Upper lobe of left lung (tissue), 6 donors: ENCODE measurements at regions not wholly inside any gene's neighbourhood (a gene's known extent, or its start where the extent isn't known, plus 50 kb on each side); places are given as distances from the start of the nearest gene placed in this dataset.

Experiments
- ATAC-seq, 2 donors: fragments of 200-7000 bp; cut with Tn5 transposase; one replicate each; pipeline ENCODE4 v1.9.1; 2022; ENCODE audit warnings: mild to moderate bottlenecking in 2 of 2, moderate library complexity in 2 of 2; ENCODE audit not compliant: low FRiP score in 2 of 2
- DNase-seq, 2 donors: peaks; one replicate each; pipeline ENCODE4 v3.0.0-alpha.2; 2019 to 2020
- H3K27ac ChIP-seq, 4 donors: fragments of 200-600 bp; sonication (generic); one replicate each; pipeline ENCODE4 v1.5.1; 2016 to 2019
- H3K27me3 ChIP-seq, 4 donors: fragments of 200-600 bp; sonication (generic); one replicate each; pipeline ENCODE4 v1.5.1; 2017 to 2019
- H3K36me3 ChIP-seq, 4 donors: fragments of 200-600 bp; sonication (generic); one replicate each; pipeline ENCODE4 v1.5.1; 2016 to 2019
- H3K4me1 ChIP-seq, 4 donors: fragments of 200-600 bp; sonication (generic); one replicate each; pipeline ENCODE4 v1.5.1; 2018 to 2019
- H3K4me3 ChIP-seq, 4 donors: fragments of 200-600 bp; sonication (generic); one replicate each; pipeline ENCODE4 v1.5.1; 2017 to 2019; ENCODE audit warnings: mild to moderate bottlenecking in 2 of 4, moderate library complexity in 1 of 4
- H3K9me3 ChIP-seq, 4 donors: fragments of 200-600 bp; sonication (generic); one replicate each; pipeline ENCODE4 v1.5.1; 2018 to 2019
- CTCF ChIP-seq, 6 experiments: fragments of 450-650 bp in 4 of 6; fragments of 200-600 bp in 2 of 6; sonication (generic) in 2 of 6; IDR thresholded peaks; one replicate each; pipeline ENCODE4 v1.5.1; 2016 to 2019; ENCODE audit warnings: antibody characterized with exemption in 6 of 6
- EP300 ChIP-seq, 4 donors: sonication (generic); formaldehyde crosslinking; IDR thresholded peaks; one replicate each; pipeline ENCODE4 v1.5.1; 2017; ENCODE audit warnings: antibody characterized with exemption in 4 of 4, control low read depth in 2 of 4
- POLR2A ChIP-seq, 4 donors: fragments of 450-650 bp; IDR thresholded peaks; one replicate each; pipeline ENCODE4 v1.5.1; 2016 to 2017; ENCODE audit warnings: antibody characterized with exemption in 4 of 4, mild to moderate bottlenecking in 2 of 4
- POLR2AphosphoS5 ChIP-seq, 2 donors: sonication (generic); formaldehyde crosslinking; IDR thresholded peaks; one replicate each; pipeline ENCODE4 v1.5.1; 2017; ENCODE audit warnings: antibody characterized with exemption in 2 of 2
- WGBS, 2 donors: methylation state at CpG; one replicate each; pipeline ENCODE4 v1.1.5; 2017 to 2018; 5-methylcytosine and 5-hydroxymethylcytosine counted together
- donor health status: DM: no; HTN: no; CAD: no; lungs with moderate emphysema.
- donor health status: DM: no; HTN: yes; CAD: no; lungs with severe emphysema.

- 75 to 87% methylated on average over 3 of the region's 3 CpGs for WGBS, 2 donors
- Histone ChIP-seq H3K36me3 (no peaks in the 10 kb centered on the region), H3K9me3 (no peaks in the 10 kb centered on the region), H3K27me3 (no peaks in the 10 kb centered on the region), H3K4me3 (no peak overlapping the region), H3K27ac (peak overlapping the region in 3 of 4 donors; percentile 14 to 58 (median 58)), H3K4me1 (peaks cover 0 to 9% (median 5%) of the 10 kb centered on the region in 4 donors)
- peak in 1 of 2 donors; percentile 78 for TF ChIP-seq POLR2AphosphoS5 (IDR thresholded peaks at IDR 0.05)
- TF ChIP-seq POLR2A (IDR thresholded peaks at IDR 0.05), result no peak
- peak; percentile 73 to 99 (median 84) for TF ChIP-seq EP300 (IDR thresholded peaks at IDR 0.05)
- ATAC-seq, result peak in 1 of 2 donors; percentile 22
- no peak for DNase-seq
These were observed 54.1 kb upstream of the ARHGAP5 start for GRCh38 chr14:32022938-32023466.

GRCh38 chr14:32023540-32023939 lies 53.6 kb upstream of the ARHGAP5 start:
- WGBS, 2 donors, result 90 to 95% methylated on average over 3 of the region's 3 CpGs
- no peaks in the 10 kb centered on the region for H3K9me3 ChIP-seq
- H3K36me3 ChIP-seq, result no peaks in the 10 kb centered on the region
- no peak overlapping the region for H3K4me3 ChIP-seq
- DNase-seq (no peak), ATAC-seq (no peak)
- H3K4me1 ChIP-seq, result peaks cover 0 to 9% (median 5%) of the 10 kb centered on the region in 4 donors
- no peaks in the 10 kb centered on the region for H3K27me3 ChIP-seq
- TF ChIP-seq EP300 (IDR thresholded peaks at IDR 0.05), result no peak
- peak overlapping the region in 2 of 4 donors; percentile 1 to 58 for H3K27ac ChIP-seq

GRCh38 chr14:32027255-32027939 lies 49.7 kb upstream of the ARHGAP5 start:
- Histone ChIP-seq H3K4me1 (peaks cover 0 to 7% (median 5%) of the 10 kb centered on the region in 4 donors), H3K36me3 (no peaks in the 10 kb centered on the region), H3K4me3 (no peak overlapping the region), H3K9me3 (no peaks in the 10 kb centered on the region), H3K27ac (no peak overlapping the region), H3K27me3 (no peaks in the 10 kb centered on the region)
- DNase-seq (no peak), ATAC-seq (no peak)
- no peak for TF ChIP-seq POLR2A (IDR thresholded peaks at IDR 0.05)
- TF ChIP-seq EP300 (IDR thresholded peaks at IDR 0.05), result no peak
- no peak for TF ChIP-seq CTCF (IDR thresholded peaks at IDR 0.05)
- TF ChIP-seq POLR2AphosphoS5 (IDR thresholded peaks at IDR 0.05), result no peak
- WGBS, 2 donors, result 83 to 84% methylated on average over 5 of the region's 5 CpGs
